H1 (cell line): ENCODE measurements at regions not wholly inside any gene's neighbourhood (a gene's known extent, or its start where the extent isn't known, plus 50 kb on each side); places are given as distances from the start of the nearest gene placed in this dataset.

Experiments used
- CTCF ChIA-PET: fragments of 300-600 bp; sonication (Branson Sonifier 250); formaldehyde crosslinking; loops from one replicate; lab custom pipeline; 2021; ENCODE audit not compliant: partially characterized antibody; lab: Charles Lee
- POLR2A ChIA-PET: fragments of 300-600 bp; sonication (Branson Sonifier 250); formaldehyde crosslinking; loops from one replicate; lab custom pipeline; 2021; ENCODE audit warnings: inconsistent platforms; ENCODE audit not compliant: partially characterized antibody; lab: Charles Lee
- DNase-seq, 2 experiments: peaks; one replicate each; pipeline versions ENCODE4 v3.0.0 to v3.0.0-alpha.2; 2010 to 2022; ENCODE audit warnings: low spot score in 2 of 2, low read depth in 1 of 2, mixed read lengths in 1 of 2
- FAIRE-seq: peaks from 2 replicates; lab custom pipeline; 2011; peaks lifted over from hg19 to GRCh38; lab: Jason Lieb, UNC
- H2AFZ ChIP-seq: 2 replicates; pipeline ENCODE4 v1.8.1; 2012; ENCODE audit warnings: low read length, inconsistent platforms
- H2AK5ac ChIP-seq: 2 replicates; pipeline ENCODE4 v1.6.1; 2013; ENCODE audit warnings: low read depth, low read length
- H2BK120ac ChIP-seq: replicated peaks from 2 replicates; pipeline ENCODE3; 2013; ENCODE audit warnings: low read depth, low read length, inconsistent platforms
- H2BK12ac ChIP-seq: 2 replicates; pipeline ENCODE4 v1.6.1; 2013; ENCODE audit warnings: low read depth, low read length
- H2BK15ac ChIP-seq: 2 replicates; pipeline ENCODE4 v1.6.1; 2013; ENCODE audit warnings: low read length
- H2BK20ac ChIP-seq: 2 replicates; pipeline ENCODE4 v1.6.1; 2013; ENCODE audit warnings: low read length
- H2BK5ac ChIP-seq: 2 replicates; pipeline ENCODE4 v1.6.1; 2013; ENCODE audit warnings: low read depth, low read length
- H3K14ac ChIP-seq: 2 replicates; pipeline ENCODE4 v1.6.1; 2013; ENCODE audit warnings: inconsistent platforms; ENCODE audit not compliant: insufficient read length
- H3K18ac ChIP-seq: 2 replicates; pipeline ENCODE4 v1.6.1; 2013; ENCODE audit warnings: low read length; ENCODE audit errors: extremely low read depth
- H3K23ac ChIP-seq: 2 replicates; pipeline ENCODE4 v1.6.1; 2013; ENCODE audit warnings: inconsistent platforms; ENCODE audit not compliant: insufficient read length
- H3K23me2 ChIP-seq: 2 replicates; pipeline ENCODE4 v1.6.1; 2013; ENCODE audit warnings: low read depth, low read length
- H3K27ac ChIP-seq: 2 replicates; pipeline ENCODE4 v1.6.1; 2011; ENCODE audit warnings: low read depth, low read length, inconsistent platforms
- H3K27me3 ChIP-seq, 4 experiments: replicated peaks in 1 of 4; 1 replicate in 1 of 4; 2 replicates in 3 of 4; pipeline versions ENCODE4 v1.6.1 to v1.8.1; 2011 to 2013; ENCODE audit warnings: low read length in 3 of 4, mild to moderate bottlenecking in 3 of 4, inconsistent platforms in 2 of 4, mixed read lengths in 2 of 4, moderate library complexity in 1 of 4; ENCODE audit not compliant: control insufficient read depth in 3 of 4, insufficient read depth in 3 of 4; ENCODE audit errors: extremely low read depth in 1 of 4
- H3K36me3 ChIP-seq, 4 experiments: 2 replicates each; pipeline versions ENCODE4 v1.6.1 to v1.8.1; 2011 to 2013; ENCODE audit warnings: mild to moderate bottlenecking in 4 of 4, low read length in 3 of 4, moderate library complexity in 2 of 4, control low read depth in 1 of 4, inconsistent platforms in 1 of 4; ENCODE audit not compliant: insufficient read depth in 4 of 4, control insufficient read depth in 2 of 4
- H3K4ac ChIP-seq: replicated peaks from 2 replicates; pipeline ENCODE3; 2013; ENCODE audit warnings: low read length, low read depth, mixed read lengths, inconsistent platforms; ENCODE audit not compliant: insufficient read length
- H3K4me1 ChIP-seq, 4 experiments: replicated peaks in 1 of 4; 1 replicate in 1 of 4; 2 replicates in 3 of 4; pipeline versions ENCODE4 v1.6.1 to v1.8.1; 2011 to 2013; ENCODE audit warnings: low read length in 3 of 4, inconsistent platforms in 2 of 4, mixed read lengths in 1 of 4; ENCODE audit not compliant: insufficient read depth in 4 of 4, control insufficient read depth in 3 of 4
- H3K4me2 ChIP-seq, 2 experiments: 2 replicates each; pipeline versions ENCODE4 v1.6.1 to v1.8.1; 2011 to 2013; ENCODE audit warnings: low read depth in 2 of 2, low read length in 2 of 2, control low read depth in 1 of 2, inconsistent platforms in 1 of 2, mild to moderate bottlenecking in 1 of 2; ENCODE audit not compliant: insufficient read depth in 1 of 2
- H3K4me3 ChIP-seq, 4 experiments: fragments of 200-600, 300-600 bp in 1 of 4; sonication (generic), shearing (Covaris generic), sonication (Bioruptor Twin) in 1 of 4; 2 replicates each; pipeline versions ENCODE4 v1.5.1 to v1.8.1; 2011 to 2016; ENCODE audit warnings: low read length in 4 of 4, low read depth in 3 of 4, control low read depth in 2 of 4, inconsistent platforms in 2 of 4, mild to moderate bottlenecking in 2 of 4, mixed read lengths in 1 of 4, moderate library complexity in 1 of 4; ENCODE audit not compliant: insufficient read depth in 2 of 4; ENCODE audit errors: extremely low read depth in 1 of 4
- H3K56ac ChIP-seq: replicated peaks from 2 replicates; pipeline ENCODE3; 2013; ENCODE audit warnings: low read depth, mild to moderate bottlenecking, mixed read lengths, low read length, inconsistent platforms; ENCODE audit not compliant: insufficient read length
- H3K79me1 ChIP-seq: 2 replicates; pipeline ENCODE4 v1.6.1; 2013; ENCODE audit warnings: low read depth, low read length, control low read depth
- H3K79me2 ChIP-seq, 2 experiments: 2 replicates each; pipeline versions ENCODE4 v1.6.1 to v1.8.1; 2012 to 2013; ENCODE audit warnings: low read length in 2 of 2, mild to moderate bottlenecking in 2 of 2, inconsistent platforms in 1 of 2; ENCODE audit not compliant: insufficient read depth in 2 of 2, control insufficient read depth in 1 of 2
- H3K9ac ChIP-seq, 4 experiments: replicated peaks in 1 of 4; 1 replicate in 1 of 4; 2 replicates in 3 of 4; pipeline versions ENCODE4 v1.6.1 to v1.8.1; 2011 to 2013; ENCODE audit warnings: low read depth in 3 of 4, low read length in 3 of 4, control low read depth in 2 of 4, mild to moderate bottlenecking in 2 of 4, moderate library complexity in 2 of 4, inconsistent platforms in 1 of 4; ENCODE audit errors: extremely low read depth in 1 of 4
- H3K9me3 ChIP-seq, 2 experiments: 2 replicates each; pipeline versions ENCODE4 v1.6.1 to v1.8.1; 2012 to 2013; ENCODE audit warnings: mild to moderate bottlenecking in 2 of 2, moderate library complexity in 2 of 2, control low read depth in 1 of 2, inconsistent platforms in 1 of 2, low read depth in 1 of 2, low read length in 1 of 2, mixed read lengths in 1 of 2; ENCODE audit not compliant: insufficient read depth in 2 of 2
- H4K20me1 ChIP-seq, 2 experiments: replicated peaks in 1 of 2; 2 replicates each; pipeline versions ENCODE3 to v1.8.1; 2011 to 2013; ENCODE audit warnings: inconsistent platforms in 2 of 2, low read length in 2 of 2, mild to moderate bottlenecking in 1 of 2; ENCODE audit not compliant: insufficient read depth in 2 of 2, control insufficient read depth in 1 of 2
- H4K5ac ChIP-seq: 2 replicates; pipeline ENCODE4 v1.6.1; 2013; ENCODE audit warnings: low read length, low read depth, mixed read lengths, inconsistent platforms; ENCODE audit not compliant: insufficient read length
- H4K8ac ChIP-seq: 2 replicates; pipeline ENCODE4 v1.8.0; 2013; ENCODE audit warnings: mild to moderate bottlenecking, moderate library complexity, low read length, inconsistent platforms; ENCODE audit not compliant: insufficient read depth; ENCODE audit errors: extremely low read depth
- H4K91ac ChIP-seq: replicated peaks from 2 replicates; pipeline ENCODE3; 2013; ENCODE audit warnings: low read length, mixed read lengths, inconsistent platforms; ENCODE audit not compliant: insufficient read length
- CTBP2 ChIP-seq: IDR thresholded peaks from 2 replicates; pipeline ENCODE4 v1.7.0; 2011; ENCODE audit warnings: borderline replicate concordance, mild to moderate bottlenecking, moderate library complexity, mixed read lengths, low read length; ENCODE audit not compliant: insufficient read depth, insufficient read length
- KDM4A ChIP-seq: IDR thresholded peaks from one replicate; pipeline ENCODE4 v1.7.1; 2012; ENCODE audit warnings: low read depth, mild to moderate bottlenecking, moderate library complexity, low read length, inconsistent platforms; ENCODE audit not compliant: severe bottlenecking
- KDM5A ChIP-seq: fragments of 200-600 bp; IDR thresholded peaks from 2 replicates; pipeline ENCODE4 v1.7.1; 2012; ENCODE audit warnings: mild to moderate bottlenecking, low read length, inconsistent platforms, mixed read lengths
- NANOG ChIP-seq: IDR thresholded peaks from 2 replicates; pipeline ENCODE4 v1.6.1; 2011; ENCODE audit warnings: low read length, low read depth, mild to moderate bottlenecking, inconsistent platforms; ENCODE audit not compliant: insufficient read depth, poor library complexity, severe bottlenecking
- WGBS, 2 experiments: shearing (Covaris generic) in 1 of 2; methylation state at CpG; one replicate each; pipeline versions ENCODE4 v1.1.6 to v1.1.7; 2013 to 2015; ENCODE audit warnings: low lambda C conversion rate in 2 of 2, mixed read lengths in 2 of 2, inconsistent platforms in 1 of 2, low coverage in 1 of 2, missing lambda C conversion rate in 1 of 2; ENCODE audit not compliant: insufficient replicate concordance in 2 of 2, insufficient coverage in 1 of 2, insufficient read length in 1 of 2; ENCODE audit errors: extremely low coverage in 1 of 2, missing lambda C conversion rate in 1 of 2; 5-methylcytosine and 5-hydroxymethylcytosine counted together
- TF ChIP-seq, protein P1 (sequence below): IDR thresholded peaks from 2 replicates; pipeline ENCODE4 v1.6.1; 2012; ENCODE audit warnings: low read length, inconsistent platforms

DNA sequence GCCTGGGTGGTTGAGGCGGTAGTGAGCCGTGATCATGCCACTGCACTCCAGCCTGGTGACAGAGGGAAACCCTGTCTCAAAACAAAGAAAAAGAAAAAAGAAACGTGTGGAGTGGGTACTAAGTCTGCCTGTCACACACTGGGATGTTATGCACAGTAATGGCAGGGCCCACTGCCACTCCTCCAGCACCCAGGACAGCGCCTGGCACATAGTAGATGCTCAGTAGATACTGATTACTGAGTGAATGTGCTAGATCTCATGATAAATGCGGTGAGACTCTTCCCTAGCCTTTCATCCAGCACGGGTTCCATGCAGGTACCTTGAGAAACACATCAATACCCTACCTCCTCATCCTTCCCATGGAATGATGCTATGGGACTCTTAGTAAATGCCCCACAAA lies 87.4 kb upstream of the HSPA9 start:
- 89% methylated on average over 6 of the region's 6 CpGs; no CpG with 5 or more reads in 1 of the 2 experiments for WGBS, 2 experiments
- no peak overlapping the region for H2BK15ac ChIP-seq
- H2BK20ac ChIP-seq: no peak overlapping the region
- no peak overlapping the region for H2AFZ ChIP-seq
- no peak overlapping the region for H4K5ac ChIP-seq
- H3K4me1 ChIP-seq: peaks cover 0 to 5% (median 2%) of the 10 kb centered on the region in 4 experiments; a peak in 3 of 7 replicates
- ChIA-PET POLR2A (interaction anchor here (0.9 kb wide), 1 partner anchor 14 kb away, joined by 3 read pairs; no protein-coding TSS in a partner anchor), CTCF (interaction anchor here (0.6 to 1.9 kb wide), 4 partner anchors 22 to 63 kb away, joined by 3 to 6 read pairs (median 3); no protein-coding TSS in a partner anchor)
- H3K9me3 ChIP-seq: no peaks in the 10 kb centered on the region
- no peak overlapping the region for H2BK5ac ChIP-seq
- H3K56ac ChIP-seq: no peak overlapping the region
- no peak overlapping the region for H3K4me3 ChIP-seq
- no peak overlapping the region for H3K4me2 ChIP-seq
- H3K79me1 ChIP-seq: no peaks in the 10 kb centered on the region
- no peak overlapping the region for H4K8ac ChIP-seq
- FAIRE-seq (no peak), DNase-seq (no peak)
- H3K23me2 ChIP-seq: no peaks in the 10 kb centered on the region; the same call in 1 of the 2 replicates
- H4K20me1 ChIP-seq: no peaks in the 10 kb centered on the region
- H3K27ac ChIP-seq: no peak overlapping the region
- no peak overlapping the region for H3K4ac ChIP-seq
- no peak overlapping the region for H2BK120ac ChIP-seq
- H2AK5ac ChIP-seq: no peak overlapping the region
- no peaks in the 10 kb centered on the region for H3K36me3 ChIP-seq
- H4K91ac ChIP-seq: no peak overlapping the region
- no peak overlapping the region for H3K18ac ChIP-seq
- H3K23ac ChIP-seq: no peak overlapping the region
- no peaks in the 10 kb centered on the region; a peak in 1 of 7 replicates for H3K27me3 ChIP-seq
- H3K9ac ChIP-seq: no peak overlapping the region
- no peak overlapping the region for H3K14ac ChIP-seq
- H3K79me2 ChIP-seq: no peaks in the 10 kb centered on the region
- TF ChIP-seq, protein P1, sequence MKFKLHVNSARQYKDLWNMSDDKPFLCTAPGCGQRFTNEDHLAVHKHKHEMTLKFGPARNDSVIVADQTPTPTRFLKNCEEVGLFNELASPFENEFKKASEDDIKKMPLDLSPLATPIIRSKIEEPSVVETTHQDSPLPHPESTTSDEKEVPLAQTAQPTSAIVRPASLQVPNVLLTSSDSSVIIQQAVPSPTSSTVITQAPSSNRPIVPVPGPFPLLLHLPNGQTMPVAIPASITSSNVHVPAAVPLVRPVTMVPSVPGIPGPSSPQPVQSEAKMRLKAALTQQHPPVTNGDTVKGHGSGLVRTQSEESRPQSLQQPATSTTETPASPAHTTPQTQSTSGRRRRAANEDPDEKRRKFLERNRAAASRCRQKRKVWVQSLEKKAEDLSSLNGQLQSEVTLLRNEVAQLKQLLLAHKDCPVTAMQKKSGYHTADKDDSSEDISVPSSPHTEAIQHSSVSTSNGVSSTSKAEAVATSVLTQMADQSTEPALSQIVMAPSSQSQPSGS: no peak
- TF ChIP-seq KDM5A (no peak), CTBP2 (no peak), NANOG (no peak), KDM4A (no peak)
- no peak overlapping the region; the same call in 1 of the 2 replicates for H2BK12ac ChIP-seq
